Ishikawa (cell line): ENCODE measurements at regions not wholly inside any gene's neighbourhood (a gene's known extent, or its start where the extent isn't known, plus 50 kb on each side); places are given as distances from the start of the nearest gene placed in this dataset.

Experiments
- CEBPB ChIP-seq: IDR thresholded peaks from 2 replicates; pipeline ENCODE4 v1.6.1; 2012
- CREB1 ChIP-seq: IDR thresholded peaks from 2 replicates; pipeline ENCODE4 v1.6.1; 2012; ENCODE audit warnings: low read depth
- EGR1 ChIP-seq: IDR thresholded peaks from 2 replicates; pipeline ENCODE4 v1.6.1; 2012
- EP300 ChIP-seq: IDR thresholded peaks from 2 replicates; pipeline ENCODE4 v1.6.1; 2012; ENCODE audit warnings: borderline replicate concordance
- FOXM1 ChIP-seq: IDR thresholded peaks from 2 replicates; pipeline ENCODE4 v1.6.1; 2012; ENCODE audit warnings: low read depth, borderline replicate concordance
- NFIC ChIP-seq: IDR thresholded peaks from 2 replicates; pipeline ENCODE4 v1.6.1; 2012
- RAD21 ChIP-seq: IDR thresholded peaks from 2 replicates; pipeline ENCODE4 v1.6.1; 2012; ENCODE audit warnings: low read depth
- TAF1 ChIP-seq: IDR thresholded peaks from 2 replicates; pipeline ENCODE4 v1.6.1; 2012; ENCODE audit warnings: low read depth, mild to moderate bottlenecking
- TCF12 ChIP-seq: IDR thresholded peaks from 2 replicates; pipeline ENCODE4 v1.6.1; 2012; ENCODE audit warnings: low read depth
- TEAD4 ChIP-seq: IDR thresholded peaks from 2 replicates; pipeline ENCODE4 v1.6.1; 2012
- YY1 ChIP-seq: IDR thresholded peaks from 2 replicates; pipeline ENCODE4 v1.6.1; 2012; ENCODE audit warnings: low read depth
- ZBTB7A ChIP-seq: IDR thresholded peaks from 2 replicates; pipeline ENCODE4 v1.6.1; 2012; ENCODE audit warnings: low read depth
- TF ChIP-seq, protein P1 (sequence below): IDR thresholded peaks from 2 replicates; pipeline ENCODE4 v1.6.1; 2012; ENCODE audit warnings: low read depth, mild to moderate bottlenecking
- TF ChIP-seq, protein P2 (sequence below): IDR thresholded peaks from 2 replicates; pipeline ENCODE4 v1.6.1; 2012
- TF ChIP-seq, protein P3 (sequence below): IDR thresholded peaks from 2 replicates; pipeline ENCODE4 v1.6.1; 2012

DNA sequence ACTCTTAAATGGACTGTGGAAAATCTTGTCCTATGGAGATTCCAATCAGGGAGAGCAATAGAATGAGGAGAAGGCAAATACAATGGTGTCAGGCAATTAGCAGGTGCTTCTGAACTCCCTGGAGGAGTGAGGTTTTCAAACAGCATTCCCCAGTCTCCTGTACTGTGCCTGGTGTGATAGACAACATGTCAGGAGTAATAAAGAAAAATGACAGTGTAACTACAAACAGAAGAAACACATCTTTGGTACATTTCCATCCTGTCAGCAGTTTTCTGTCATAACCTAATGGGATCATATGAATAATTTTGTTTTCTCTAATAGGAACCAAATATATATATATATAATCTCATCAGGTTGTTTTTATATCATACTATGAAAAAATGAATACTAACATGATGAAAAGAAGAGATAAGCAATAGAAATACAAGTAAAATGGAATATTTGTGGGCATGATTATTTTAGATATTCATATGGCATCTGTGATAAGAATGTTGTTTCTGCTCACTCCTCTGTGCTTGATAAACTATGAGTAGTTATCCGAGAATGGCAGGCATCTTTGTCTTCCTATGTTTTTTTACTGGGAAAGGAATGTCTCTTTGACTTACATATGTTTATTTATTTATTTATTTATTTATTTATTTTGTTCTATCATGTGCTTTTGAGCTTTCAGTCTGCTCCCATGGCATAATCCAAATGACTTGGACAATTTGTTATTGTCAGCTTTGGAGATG, 441.7 kb downstream of the TXNL1 start:
- TF ChIP-seq TCF12 (no peak), TAF1 (no peak), ZBTB7A (no peak), EGR1 (no peak)
- TF ChIP-seq, protein P1, sequence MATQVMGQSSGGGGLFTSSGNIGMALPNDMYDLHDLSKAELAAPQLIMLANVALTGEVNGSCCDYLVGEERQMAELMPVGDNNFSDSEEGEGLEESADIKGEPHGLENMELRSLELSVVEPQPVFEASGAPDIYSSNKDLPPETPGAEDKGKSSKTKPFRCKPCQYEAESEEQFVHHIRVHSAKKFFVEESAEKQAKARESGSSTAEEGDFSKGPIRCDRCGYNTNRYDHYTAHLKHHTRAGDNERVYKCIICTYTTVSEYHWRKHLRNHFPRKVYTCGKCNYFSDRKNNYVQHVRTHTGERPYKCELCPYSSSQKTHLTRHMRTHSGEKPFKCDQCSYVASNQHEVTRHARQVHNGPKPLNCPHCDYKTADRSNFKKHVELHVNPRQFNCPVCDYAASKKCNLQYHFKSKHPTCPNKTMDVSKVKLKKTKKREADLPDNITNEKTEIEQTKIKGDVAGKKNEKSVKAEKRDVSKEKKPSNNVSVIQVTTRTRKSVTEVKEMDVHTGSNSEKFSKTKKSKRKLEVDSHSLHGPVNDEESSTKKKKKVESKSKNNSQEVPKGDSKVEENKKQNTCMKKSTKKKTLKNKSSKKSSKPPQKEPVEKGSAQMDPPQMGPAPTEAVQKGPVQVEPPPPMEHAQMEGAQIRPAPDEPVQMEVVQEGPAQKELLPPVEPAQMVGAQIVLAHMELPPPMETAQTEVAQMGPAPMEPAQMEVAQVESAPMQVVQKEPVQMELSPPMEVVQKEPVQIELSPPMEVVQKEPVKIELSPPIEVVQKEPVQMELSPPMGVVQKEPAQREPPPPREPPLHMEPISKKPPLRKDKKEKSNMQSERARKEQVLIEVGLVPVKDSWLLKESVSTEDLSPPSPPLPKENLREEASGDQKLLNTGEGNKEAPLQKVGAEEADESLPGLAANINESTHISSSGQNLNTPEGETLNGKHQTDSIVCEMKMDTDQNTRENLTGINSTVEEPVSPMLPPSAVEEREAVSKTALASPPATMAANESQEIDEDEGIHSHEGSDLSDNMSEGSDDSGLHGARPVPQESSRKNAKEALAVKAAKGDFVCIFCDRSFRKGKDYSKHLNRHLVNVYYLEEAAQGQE: no peak

DNA sequence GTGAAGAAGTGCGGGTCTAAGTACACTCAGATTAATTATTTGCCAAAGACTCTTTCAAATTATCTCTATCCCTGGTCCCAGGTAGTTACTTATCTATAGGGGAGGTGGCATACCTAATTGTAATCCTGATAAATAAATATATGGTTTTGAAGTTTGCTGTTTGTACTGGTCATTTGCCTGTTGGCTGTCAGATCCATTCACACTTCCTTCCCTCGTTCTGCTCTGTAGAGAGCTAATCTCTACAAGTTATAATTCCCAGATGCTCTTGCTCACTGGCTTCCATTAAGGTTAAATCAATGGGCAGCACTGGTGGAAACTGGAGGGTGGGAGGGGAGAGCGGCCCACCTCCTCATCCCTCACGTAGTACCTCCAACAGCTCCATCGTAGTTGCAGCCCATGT, 447.1 kb downstream of the TXNL1 start:
- TF ChIP-seq, protein P1: no peak
- TF ChIP-seq ZBTB7A: no peak
- no peak for TF ChIP-seq TCF12
- TF ChIP-seq CREB1: no peak
- no peak for TF ChIP-seq YY1
- TF ChIP-seq FOXM1: no peak
- TF ChIP-seq RAD21: no peak
- TF ChIP-seq EGR1: no peak
- TF ChIP-seq, protein P2, sequence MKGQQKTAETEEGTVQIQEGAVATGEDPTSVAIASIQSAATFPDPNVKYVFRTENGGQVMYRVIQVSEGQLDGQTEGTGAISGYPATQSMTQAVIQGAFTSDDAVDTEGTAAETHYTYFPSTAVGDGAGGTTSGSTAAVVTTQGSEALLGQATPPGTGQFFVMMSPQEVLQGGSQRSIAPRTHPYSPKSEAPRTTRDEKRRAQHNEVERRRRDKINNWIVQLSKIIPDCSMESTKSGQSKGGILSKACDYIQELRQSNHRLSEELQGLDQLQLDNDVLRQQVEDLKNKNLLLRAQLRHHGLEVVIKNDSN: no peak
- TF ChIP-seq TAF1: no peak

DNA sequence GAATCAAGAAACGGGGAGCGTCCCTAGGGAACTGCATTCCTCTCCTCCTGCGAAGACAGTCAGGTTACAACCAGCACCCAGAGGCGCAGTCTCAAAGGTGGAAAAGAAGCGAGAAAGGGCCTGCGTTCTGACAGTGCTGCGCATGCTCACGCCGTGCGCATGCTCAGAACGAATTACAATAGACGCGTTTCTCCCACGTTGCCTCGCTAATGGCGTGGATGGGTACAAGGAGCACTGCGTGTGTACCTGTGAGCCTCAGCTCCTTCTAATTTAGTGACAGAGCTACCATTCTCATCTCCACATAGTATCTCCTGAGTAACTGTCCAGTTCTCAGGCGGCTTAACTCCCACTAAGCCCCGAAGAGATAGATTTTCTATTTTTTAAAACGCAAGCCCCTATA, 448.8 kb downstream of the TXNL1 start:
- TF ChIP-seq, protein P2: no peak
- no peak for TF ChIP-seq TCF12
- TF ChIP-seq EGR1: no peak
- no peak for TF ChIP-seq ZBTB7A
- no peak for TF ChIP-seq TAF1
- TF ChIP-seq YY1: no peak
- TF ChIP-seq EP300: no peak
- no peak for TF ChIP-seq FOXM1
- TF ChIP-seq, protein P1: no peak
- TF ChIP-seq, protein P3, sequence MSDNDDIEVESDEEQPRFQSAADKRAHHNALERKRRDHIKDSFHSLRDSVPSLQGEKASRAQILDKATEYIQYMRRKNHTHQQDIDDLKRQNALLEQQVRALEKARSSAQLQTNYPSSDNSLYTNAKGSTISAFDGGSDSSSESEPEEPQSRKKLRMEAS: no peak
- no peak for TF ChIP-seq TEAD4
- no peak for TF ChIP-seq NFIC
- TF ChIP-seq RAD21: no peak
- TF ChIP-seq CREB1: no peak

DNA sequence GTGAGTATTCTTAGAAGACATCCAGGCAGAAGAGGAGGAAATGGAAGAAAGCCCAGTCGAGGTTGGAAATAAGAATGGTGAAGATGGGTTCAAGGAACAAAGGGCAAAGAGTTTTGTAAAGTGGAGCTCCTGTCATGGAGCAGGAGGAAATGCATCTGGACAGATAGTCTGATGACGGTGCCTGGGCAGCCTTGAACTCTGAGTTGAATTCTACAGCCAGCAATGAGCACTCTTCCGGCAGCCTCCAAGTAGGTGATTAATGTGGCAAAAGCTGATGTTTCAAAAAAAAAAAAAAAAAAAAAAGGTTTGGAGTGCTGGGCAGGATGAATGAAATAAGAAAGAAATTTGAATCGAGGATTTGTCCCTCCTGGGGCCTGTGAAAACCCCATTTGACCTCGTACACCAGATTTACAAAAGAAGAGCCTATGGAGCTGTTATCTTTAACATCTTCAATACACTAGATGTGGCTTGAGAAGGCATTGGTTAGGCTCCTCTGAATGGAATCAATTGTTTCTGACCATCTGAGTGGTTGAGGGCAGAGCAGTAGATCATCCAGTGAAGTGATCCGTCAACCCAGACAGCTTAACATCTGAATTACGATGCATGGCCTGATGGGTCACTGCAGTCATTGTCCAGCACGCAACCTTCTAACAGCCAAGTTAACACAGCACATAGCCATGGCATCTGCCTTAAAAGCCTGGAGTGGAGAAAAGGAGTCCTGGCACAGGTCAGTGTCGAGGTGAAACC, 449.7 kb downstream of the TXNL1 start:
- TF ChIP-seq ZBTB7A: no peak
- TF ChIP-seq TCF12: no peak
- no peak for TF ChIP-seq EP300
- no peak for TF ChIP-seq RAD21
- no peak for TF ChIP-seq CREB1
- TF ChIP-seq, protein P1: no peak
- TF ChIP-seq NFIC: no peak
- TF ChIP-seq EGR1: no peak
- TF ChIP-seq TEAD4: no peak
- TF ChIP-seq TAF1: no peak
- no peak for TF ChIP-seq YY1
- TF ChIP-seq, protein P3: no peak
- TF ChIP-seq, protein P2: no peak
- TF ChIP-seq FOXM1: no peak
- no peak for TF ChIP-seq CEBPB
